Ammon's horn (tissue), 1 donor: ENCODE measurements at regions not wholly inside any gene's neighbourhood (a gene's known extent, or its start where the extent isn't known, plus 50 kb on each side); places are given as distances from the start of the nearest gene placed in this dataset.

Source experiments
- DNase-seq: peaks from one replicate; pipeline ENCODE4 v3.0.0-alpha.2; 2016; ENCODE audit warnings: low spot score

DNA sequence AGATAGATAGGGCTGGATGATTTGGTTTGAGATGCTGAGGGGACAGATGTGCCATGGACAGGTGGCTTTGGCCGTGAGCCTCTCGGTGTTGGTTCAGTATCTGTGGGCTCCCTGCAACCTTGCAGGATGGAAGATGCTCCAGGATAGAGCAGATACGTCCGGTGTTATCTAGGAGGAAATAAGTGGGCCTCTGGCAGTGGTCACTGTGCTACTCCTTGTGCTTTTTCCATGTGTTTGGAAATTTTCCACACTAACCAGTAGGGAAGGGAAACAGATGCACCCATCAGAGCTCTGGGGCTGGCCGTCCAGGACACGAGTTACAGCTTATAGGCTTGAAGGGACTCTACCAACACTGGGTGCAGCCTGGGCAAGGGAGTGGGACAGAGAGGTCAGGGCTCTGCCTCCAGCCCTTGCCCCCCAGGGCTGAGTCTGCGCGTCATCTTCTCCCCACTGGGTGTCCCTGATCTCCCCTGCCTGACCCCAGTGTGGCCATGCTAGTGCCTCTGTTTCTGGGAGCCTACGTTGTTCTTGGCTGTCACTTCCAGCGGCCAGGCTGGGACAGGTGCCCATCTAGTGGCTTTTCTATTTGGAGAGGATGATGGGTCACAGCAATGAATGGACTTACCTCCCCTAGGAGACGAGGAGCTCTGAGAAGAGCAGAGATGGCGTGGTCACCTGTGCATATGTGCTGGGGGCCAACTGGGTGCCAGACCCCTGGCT lies 166.9 kb downstream of the SEC14L1 start:
- DNase-seq, result no peak

DNA sequence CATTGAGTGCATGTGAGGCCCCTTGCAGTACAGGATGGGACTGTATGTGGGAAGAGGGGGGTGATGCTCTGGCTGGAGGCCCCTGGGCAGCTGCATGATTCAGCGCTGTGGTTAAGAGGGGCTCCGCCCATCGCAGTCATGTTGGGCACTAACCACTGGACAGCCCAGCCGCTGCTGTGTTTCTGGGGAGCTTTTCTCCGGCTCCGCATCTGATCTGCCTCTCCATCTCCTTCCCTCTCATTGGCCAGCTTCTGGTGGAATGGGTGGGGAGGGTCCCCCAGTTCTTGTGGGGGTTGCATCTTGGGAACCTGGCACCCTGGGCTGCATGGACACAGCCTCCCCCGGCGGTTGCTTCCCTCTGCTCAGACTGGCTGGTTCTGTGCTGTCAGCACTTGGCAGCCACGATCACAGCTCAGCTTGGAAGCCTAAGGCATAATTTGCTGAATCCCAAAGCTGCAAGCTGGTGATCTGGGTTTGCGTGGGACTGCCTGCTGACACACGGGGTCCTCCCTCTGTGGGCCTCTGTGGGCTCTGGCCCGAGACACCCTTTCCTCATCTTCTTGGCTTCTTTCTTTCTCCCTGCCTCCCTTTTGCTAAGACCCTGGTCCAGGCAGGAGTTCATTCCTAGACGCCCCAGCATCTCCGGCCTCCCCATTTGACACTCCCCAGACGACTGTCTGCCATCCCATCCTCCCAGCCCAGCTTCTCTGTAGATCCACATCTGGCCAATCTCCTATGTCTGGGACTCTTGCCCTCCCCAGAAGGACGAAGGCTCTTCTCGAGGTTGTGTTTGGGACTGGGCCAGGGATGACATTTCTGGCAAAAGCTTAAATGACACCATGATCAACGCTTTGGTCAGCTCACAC lies 168.3 kb downstream of the SEC14L1 start:
- peak; percentile 74 for DNase-seq

- no peak for DNase-seq
These were observed 169.6 kb downstream of the SEC14L1 start for GRCh38 chr17:77310336-77310735.

DNA sequence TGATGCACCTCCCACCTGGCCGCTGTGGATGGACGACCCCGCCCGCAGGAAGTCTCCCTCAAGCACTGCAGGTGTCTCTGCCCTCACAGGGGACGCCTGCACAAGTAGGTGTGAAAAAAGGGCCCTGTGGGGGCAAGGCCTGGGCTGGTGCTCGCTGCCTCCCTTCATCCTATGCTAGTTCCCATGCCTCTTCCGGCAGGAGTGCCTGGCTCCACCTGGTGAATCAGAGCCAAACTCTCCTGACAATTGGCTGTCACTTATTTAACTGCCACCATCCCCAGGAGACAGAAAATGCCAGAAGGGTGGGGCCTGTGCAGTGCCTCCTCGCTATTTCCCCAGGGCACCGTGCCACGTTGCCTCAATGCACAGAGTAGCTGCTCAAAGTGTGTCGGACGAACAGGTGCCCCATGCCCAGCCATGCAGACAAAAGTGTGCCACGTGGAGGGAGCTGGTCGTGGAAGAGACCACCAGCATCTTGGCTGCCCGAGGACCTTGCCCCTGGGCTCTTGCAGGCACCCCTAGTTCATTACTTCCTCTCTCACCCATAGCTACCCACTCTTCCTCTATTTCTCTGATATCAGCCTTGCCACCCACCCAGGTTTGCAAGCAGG lies 170.7 kb downstream of the SEC14L1 start:
- no peak for DNase-seq

DNA sequence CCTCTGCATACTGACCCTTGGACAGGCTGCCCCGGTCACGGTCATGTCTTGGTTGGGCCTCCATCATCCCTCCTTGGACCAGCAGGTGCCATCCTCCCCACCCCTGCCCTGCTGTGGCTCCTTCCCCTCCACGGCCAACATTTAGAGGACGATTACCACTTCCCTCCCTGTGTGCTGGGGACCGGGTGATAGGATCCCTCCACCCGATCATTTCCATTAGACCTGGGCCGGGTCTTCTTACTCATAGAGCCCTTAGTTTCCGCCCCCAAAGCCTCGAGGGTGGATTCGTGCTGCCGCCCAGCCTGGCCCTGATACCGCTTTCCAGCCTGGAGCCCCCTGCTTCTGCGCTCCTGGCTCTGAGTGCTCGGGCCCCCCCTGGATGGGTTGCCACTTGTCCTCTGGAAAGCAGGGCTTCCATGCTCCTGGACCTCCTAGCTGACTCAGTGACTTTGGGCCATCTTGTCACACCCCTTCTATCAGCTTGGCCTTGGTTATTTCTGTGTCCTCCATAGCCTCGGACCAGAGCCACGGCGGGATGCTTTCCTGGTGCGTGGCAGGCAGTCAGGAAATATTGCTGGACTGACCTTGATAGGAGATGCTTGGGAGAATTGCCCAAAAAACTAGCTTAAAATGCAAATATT lies 171.4 kb downstream of the SEC14L1 start:
- no peak for DNase-seq

- DNase-seq, result peak; percentile 61
These were observed 172.2 kb downstream of the SEC14L1 start for GRCh38 chr17:77312786-77313599.

- DNase-seq, result no peak
These were observed 173.1 kb downstream of the SEC14L1 start for GRCh38 chr17:77313831-77314230.

DNA sequence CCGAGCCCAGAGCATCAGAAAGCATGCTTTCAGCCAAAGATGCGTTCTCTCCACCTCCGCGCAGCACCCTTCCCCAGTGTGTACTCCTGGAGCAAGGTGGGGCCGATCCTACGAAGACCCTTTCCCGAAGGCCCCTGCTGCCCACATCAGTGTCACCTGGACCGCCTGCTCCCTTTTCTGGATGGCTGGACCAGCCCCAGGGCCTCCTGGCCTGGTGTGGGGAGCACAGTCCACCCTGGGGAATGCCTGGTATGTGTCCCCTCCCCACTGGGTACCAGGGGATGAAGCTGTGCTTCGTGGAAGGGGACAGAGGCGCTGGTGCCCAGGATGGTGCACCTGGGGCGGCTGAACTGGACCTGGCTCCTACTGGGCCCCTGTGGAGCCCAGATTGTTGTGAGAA lies 173.8 kb downstream of the SEC14L1 start:
- no peak for DNase-seq

DNA sequence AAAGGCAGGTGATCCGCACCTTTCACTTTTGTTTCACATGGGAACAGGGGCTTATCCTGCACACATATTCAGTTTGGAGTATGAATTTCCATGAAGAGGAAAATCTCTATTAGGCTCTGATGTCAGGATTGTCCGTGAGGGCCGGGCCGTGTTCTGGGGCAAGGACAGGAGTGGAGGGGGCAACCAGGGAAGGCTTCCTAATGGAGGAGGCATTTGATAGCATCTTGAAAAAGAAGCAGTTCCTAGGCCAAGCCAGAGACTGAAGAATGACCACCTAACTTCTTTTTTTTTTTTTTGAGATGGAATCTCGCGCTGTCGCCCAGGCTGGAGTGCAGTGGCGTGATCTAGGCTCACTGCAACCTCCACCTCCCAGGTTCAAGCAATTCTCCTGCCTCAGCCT lies 174.2 kb downstream of the SEC14L1 start:
- no peak for DNase-seq

DNA sequence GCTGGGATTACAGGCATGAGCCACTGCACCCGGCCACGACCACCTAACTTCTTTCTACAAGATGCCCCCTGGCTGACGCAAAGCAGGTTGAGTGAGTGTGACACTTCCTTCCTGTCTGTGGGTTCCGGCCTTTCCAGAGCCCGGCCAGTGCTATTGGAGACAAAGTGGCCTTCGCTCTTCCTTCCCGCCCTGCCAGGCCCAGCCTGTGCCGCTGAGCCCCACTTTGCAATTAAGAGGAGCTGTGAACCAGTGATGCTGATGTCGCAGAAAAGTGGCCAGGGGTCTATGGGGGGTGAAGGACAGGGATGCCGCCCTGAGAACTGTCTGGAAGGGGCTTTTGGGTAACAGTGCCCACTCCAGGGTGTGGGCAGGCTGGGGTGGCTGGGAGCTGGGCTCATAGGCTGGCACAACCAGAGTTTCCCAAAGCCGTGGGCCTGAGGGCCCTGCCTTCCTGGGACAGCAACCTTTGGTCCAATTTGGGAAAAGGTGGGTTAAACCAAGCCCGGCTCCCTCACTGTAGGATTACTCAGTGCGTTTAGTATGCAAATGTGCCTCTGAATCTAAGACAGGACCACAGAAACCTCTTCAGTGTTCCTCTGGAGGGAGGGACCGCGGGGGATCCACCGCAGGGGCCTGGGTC lies 174.9 kb downstream of the SEC14L1 start:
- no peak for DNase-seq

DNA sequence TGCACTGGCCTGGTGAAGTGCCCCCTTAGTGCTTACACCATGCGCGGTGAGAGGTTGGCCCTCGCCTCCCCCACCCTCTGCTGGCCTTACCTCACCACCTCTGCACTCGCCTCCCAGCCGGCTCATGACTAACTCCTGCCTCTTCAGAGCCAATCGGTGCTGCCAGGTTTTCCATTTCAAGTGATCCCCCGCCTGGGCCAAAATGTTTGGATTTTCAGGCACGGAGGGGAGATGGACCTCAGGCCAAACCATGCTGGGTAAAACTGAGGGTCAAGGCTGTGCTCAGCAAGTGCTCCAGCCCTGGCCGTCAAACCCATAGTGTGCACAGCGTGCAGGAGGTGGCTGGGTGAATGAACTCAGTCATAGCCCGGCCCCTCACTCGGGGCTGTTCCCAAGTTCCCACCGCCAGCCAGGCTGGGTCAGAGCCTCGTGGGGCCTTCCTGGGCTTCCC lies 175.4 kb downstream of the SEC14L1 start:
- no peak for DNase-seq

- DNase-seq, result no peak
These were observed 175.9 kb downstream of the SEC14L1 start for GRCh38 chr17:77316651-77317050.

DNA sequence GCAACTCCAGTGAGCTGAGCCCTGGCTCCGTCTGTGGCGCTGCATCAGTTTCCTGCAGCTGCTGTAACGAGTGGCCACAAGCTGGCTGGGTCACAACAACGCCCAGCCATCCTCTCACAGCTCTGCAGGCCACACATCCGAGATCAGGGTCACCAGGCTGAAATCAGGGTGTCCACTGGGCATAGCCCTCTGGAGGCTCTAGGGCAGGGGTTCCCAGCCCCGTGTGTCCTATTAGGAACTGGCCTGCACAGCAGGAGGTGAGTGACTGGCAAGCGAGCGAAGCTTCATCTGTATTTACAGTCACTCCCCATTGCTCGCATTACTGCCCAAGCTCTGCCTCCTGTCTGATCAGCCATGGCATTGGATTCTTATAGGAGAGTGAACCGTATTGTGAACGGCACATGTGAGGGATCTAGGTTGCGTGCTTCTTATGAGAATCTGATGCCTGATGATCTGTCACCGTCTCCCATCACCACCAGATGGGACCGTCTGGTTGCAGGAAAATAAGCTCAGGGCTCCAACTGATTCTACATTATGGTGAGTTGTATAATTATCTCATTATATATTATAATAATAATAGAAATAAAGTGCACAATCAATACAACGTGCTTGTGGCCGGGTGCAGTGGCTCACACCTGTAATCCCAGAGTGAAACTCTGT lies 176.5 kb downstream of the SEC14L1 start:
- DNase-seq, result no peak

GRCh38 chr17:77318021-77318420 lies 177.3 kb downstream of the SEC14L1 start:
- DNase-seq, result no peak

DNA sequence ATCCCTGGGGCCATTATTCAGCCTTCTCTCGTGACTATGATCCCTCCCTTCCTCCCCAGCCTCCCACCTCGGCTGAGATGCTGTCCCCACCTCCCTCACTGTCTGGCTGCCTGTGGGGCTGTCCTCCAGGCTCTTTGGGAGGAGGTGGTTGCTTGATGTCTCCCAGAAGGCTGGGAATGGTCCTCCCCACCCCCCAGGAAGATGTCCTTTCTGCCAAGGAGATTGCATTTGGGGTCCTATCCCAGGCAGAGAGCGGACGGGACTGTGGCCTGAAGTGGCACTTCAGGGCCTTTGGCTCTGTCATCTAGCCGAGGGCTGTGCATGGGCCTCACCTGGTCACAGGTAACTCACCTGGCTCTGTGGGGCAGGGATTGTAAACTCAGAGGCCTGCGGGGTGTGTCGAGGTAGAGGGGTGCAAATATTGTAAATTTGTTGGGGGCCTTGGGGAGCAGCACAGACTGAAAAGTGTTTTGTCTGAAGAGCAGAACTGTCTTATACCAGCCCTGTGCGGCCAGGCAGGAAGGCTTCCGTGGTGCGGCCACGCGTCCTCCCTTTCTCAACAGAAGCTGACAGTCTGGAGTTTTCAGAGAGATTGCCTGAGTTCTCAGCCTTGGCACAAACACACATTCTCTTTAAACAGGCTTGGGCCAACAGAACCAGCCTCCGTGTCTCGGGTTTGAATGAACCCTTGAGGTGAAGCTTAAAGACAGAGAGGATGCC lies 177.9 kb downstream of the SEC14L1 start:
- DNase-seq, result no peak

- DNase-seq, result no peak
These were observed 178.7 kb downstream of the SEC14L1 start for GRCh38 chr17:77319211-77320043.

GRCh38 chr17:77320044-77320440 lies 179.3 kb downstream of the SEC14L1 start:
- DNase-seq, result no peak

DNA sequence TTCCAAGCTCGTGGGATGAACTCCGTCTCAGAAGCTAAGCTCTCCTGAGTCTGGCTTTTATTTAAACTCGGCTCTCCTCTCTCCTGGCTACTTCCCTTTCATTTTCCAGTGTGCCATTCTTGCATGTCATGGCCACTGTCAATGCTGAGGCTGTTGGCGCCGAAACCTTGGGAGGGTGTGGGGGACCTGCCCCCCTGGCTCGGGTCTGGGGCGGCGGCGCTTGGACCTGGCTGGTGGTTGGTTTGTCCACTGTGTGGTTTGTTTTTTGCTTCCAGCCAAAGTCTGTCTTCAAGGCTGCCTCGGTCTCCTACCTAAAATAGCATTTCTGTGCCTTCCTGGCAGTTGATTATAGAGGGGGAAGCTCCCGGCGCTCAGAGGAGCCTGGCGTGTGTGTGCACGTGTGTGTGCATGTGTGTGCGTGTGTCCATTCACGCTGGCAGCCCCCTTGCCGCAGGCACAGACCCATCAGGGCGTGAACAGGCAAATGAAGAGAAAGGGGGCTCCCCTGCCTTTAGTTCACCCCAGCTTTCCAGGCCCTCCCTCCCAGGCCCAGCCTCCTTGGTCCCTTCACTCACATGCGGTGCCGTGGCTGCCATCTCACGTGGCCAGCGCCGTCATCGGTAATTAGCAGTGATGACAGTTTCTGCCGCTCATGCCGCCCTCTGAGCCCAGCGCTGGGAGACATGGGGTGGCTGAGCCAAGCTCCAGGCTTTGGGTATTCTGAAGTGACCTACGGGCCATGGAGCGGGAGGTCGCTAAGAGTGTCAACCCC lies 179.9 kb downstream of the SEC14L1 start:
- DNase-seq, result no peak
